ENCODE measurements at regions not wholly inside any gene's neighbourhood (a gene's known extent, or its start where the extent isn't known, plus 50 kb on each side); places are given as distances from the start of the nearest gene placed in this dataset.

DNA sequence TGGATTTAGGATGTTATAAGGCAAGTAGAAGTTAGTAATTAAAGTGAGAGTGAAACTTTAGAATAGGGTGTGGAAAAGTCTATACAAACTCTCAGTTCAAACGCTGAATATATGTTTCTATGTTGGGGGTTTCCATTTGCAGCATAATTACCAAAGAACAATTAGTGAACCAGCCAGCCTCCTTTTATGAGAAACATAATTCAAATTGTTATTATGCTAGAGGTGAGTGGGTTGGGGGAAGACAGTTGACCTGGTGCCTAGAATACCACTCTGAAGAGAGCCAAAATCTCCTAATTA, 435.8 kb downstream of the MDFIC start:
- TF ChIP-seq POLR2A (IDR thresholded peaks at IDR 0.05; ENCODE audit: low read depth, low read length) (no peak), MXI1 (IDR thresholded peaks at IDR 0.05; ENCODE audit: borderline replicate concordance, low read depth, low read length) (no peak), CEBPB (IDR thresholded peaks at IDR 0.05; ENCODE audit: low read depth, low read length) (no peak), RAD21 (IDR thresholded peaks at IDR 0.05; ENCODE audit: low read length) (no peak), FOS (IDR thresholded peaks at IDR 0.05; ENCODE audit: low read depth, low read length) (no peak), MAFK (IDR thresholded peaks at IDR 0.05; ENCODE audit: low read depth, low read length) (no peak), BHLHE40 (IDR thresholded peaks at IDR 0.05; ENCODE audit: low read depth, low read length) (no peak)
- TF ChIP-seq, protein P1, sequence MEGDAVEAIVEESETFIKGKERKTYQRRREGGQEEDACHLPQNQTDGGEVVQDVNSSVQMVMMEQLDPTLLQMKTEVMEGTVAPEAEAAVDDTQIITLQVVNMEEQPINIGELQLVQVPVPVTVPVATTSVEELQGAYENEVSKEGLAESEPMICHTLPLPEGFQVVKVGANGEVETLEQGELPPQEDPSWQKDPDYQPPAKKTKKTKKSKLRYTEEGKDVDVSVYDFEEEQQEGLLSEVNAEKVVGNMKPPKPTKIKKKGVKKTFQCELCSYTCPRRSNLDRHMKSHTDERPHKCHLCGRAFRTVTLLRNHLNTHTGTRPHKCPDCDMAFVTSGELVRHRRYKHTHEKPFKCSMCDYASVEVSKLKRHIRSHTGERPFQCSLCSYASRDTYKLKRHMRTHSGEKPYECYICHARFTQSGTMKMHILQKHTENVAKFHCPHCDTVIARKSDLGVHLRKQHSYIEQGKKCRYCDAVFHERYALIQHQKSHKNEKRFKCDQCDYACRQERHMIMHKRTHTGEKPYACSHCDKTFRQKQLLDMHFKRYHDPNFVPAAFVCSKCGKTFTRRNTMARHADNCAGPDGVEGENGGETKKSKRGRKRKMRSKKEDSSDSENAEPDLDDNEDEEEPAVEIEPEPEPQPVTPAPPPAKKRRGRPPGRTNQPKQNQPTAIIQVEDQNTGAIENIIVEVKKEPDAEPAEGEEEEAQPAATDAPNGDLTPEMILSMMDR (conservative IDR thresholded peaks at IDR 0.05; ENCODE audit: low read depth, low read length) = no peak
